GM19240 (cell line): ENCODE measurements at regions not wholly inside any gene's neighbourhood (a gene's known extent, or its start where the extent isn't known, plus 50 kb on each side); places are given as distances from the start of the nearest gene placed in this dataset.

Experiments
- DNase-seq: peaks from one replicate; pipeline ENCODE4 v3.0.0; 2011; ENCODE audit warnings: low spot score; ENCODE audit not compliant: insufficient read length

- DNase-seq = no peak
These were observed 134.3 kb downstream of the RDH14 start for GRCh38 chr2:18426174-18426573.

- no peak for DNase-seq
These were observed 135.2 kb downstream of the RDH14 start for GRCh38 chr2:18425210-18425703.

- no peak for DNase-seq
These were observed 136.8 kb downstream of the RDH14 start for GRCh38 chr2:18423636-18424035.

GRCh38 chr2:18422432-18423165 is 137.9 kb downstream of the RDH14 start:
- no peak for DNase-seq

DNA sequence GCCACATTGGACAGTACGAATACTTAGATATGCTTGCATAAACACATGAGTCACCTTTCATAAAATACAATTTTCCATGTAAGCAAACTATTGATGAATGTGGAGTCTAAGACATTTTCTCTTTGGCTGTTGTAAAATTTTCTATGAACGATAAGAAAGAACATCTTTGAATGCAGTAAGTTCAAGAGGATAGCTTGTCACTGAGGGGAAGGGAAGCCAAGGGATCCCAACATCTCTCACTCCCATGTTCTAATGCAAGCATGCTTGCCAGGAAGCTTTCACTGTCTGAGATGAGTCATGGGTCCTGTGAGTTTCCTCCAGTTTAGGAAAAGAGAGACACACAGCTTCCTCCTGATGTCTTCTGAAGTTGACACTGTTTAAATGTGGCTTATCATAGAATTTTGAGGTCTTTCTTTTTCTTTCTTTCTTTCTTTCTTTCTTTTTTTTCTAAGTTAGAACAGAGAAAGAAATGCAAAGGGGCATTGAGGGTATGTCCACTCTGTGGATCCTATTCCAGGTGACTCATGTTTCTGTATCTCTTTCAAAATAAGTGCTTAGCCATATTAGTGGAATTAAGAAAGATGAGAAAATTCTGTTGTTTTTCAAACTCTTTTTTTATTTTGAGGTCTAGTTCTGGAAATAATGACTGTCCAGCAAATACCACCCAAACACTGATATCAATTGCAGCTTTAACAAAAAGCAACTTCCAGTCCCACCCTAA is 146.6 kb downstream of the RDH14 start:
- no peak for DNase-seq

DNA sequence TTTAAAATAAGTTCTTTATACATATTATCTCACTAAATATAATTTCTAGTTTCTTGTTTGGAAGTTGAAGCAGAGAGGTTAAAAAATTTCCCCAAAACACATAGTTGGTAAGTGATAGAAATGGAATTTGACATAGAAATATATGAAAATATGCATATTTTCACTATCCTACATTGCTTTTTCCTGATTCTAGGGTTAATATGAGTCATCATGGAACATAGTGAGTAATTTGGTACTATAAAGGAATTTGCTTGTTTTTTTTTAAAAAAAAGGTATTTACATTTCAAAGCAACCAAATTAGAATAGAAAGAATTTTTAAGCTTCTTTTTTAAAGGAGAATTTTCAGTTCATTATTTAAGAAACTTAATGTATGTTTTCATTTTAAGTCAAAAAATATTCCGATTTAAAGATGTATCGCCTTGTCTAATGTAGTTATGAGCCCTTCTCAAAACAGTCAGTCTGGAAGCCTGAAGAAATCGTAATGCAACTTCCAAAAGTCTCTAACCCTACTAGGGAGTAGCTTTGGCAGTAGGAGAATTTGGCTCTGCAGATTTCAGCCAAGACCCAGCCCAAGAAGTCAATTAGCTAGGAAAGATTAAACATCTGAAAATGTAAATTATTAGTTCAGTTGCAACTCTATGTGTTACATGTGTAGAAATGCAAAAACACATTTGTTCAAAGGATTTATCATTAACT is 147.3 kb downstream of the RDH14 start:
- no peak for DNase-seq

DNA sequence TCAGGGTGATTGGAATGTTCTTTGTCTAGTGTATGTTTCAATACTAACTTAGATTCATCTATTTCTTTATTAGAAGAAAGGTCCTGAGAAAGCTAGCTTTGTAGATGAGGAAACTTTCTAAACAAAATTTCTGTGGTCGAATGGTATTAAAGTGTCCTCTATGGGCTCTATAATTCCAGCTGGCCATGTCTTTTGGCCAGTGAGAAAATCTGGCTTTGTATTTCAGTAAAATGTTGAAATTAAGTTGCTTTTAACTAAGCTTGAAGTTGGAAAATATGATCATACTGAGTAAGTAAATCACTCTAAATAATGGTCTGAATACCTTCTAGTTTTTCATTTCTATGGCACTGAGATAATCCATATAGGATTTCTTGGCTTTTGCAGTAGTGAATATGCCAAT is 148.8 kb downstream of the RDH14 start:
- DNase-seq = no peak

DNA sequence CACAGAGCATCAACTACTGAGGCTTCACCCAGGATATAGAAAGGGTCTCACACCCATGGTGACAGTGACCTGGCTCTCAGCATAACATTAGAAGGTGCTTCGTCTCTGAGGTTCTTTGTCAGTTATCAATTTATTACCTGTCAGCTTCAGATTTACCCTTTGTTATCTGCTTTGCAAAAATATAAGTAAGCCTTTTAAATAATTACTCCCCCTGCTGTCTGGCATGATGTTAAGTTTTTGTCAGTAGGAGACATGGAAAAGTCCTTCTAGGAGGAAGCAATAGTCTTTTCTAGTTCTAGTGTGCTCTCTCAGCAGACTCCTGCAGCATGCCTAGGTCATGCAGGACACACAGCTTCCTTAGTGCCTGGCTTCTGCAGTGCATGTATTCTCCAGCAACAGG is 149.9 kb downstream of the RDH14 start:
- DNase-seq = no peak

DNA sequence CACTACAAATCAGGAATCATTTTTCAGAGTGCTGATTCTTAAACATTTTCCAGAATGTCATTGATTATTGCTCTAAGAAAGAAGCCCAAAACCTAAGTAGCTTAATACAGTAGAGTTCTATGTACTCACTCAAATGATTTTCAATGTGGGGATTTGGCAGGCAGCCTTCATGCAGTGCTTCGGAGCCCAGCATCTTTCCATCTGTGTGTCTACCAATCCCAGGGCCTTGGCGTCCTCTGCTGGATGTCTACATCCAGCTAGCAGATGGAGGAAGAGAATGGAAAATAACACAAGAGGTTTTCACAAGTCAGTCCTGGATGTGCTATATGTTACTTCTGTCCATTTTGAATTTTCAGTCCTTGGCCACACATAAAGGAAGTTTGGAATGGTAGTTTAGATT is 151.8 kb downstream of the RDH14 start:
- no peak for DNase-seq

DNA sequence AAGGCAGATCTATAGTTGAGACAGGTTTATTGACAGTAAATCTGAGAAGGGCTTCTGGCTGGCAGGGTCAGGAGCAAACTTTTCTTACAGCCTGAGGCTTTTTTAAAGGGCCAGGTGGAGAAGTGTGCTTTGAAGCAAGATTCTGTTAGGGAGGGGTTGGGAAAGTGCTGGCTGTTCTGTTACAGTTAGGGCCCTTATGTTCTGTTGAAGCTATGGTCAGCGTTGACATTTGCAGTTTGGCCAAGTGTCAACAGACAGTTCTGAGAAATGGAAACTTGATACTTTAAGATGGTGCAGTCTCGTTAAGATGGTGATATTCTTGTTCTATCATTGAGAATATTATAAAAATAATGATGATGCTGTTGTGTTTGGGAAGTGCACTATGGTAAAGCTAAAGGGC is 154.2 kb downstream of the RDH14 start:
- DNase-seq = no peak

GRCh38 chr2:18404708-18405107 is 155.7 kb downstream of the RDH14 start:
- no peak for DNase-seq

DNA sequence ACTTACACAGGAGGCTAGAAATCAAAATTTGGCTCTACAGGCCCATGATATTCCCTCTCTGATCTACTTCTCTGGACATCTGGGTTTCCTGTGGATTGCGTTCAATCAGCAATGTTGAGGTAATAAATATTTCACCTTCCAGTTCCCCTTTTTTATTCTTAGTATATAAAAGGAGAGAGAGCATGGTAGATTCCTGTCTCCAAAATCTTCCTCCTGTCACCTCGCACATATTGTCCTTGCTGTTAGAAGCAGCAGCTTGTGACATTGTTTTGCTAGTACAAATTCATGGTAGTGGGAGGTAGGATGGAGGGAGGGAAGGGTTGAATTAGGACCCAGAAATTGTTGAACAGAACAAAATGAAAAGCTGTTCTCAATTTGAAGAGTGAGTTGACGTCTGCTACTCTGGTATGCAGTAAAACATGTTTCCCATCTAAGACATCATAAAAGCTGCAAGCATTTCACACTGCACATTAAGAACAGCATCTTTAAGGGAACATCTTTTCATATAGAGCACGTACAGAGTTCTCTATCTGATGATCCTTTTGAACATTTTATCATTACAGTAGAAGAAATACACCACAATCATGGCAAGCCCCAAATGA is 156.4 kb downstream of the RDH14 start:
- DNase-seq = no peak

GRCh38 chr2:18402831-18403230 is 157.6 kb downstream of the RDH14 start:
- no peak for DNase-seq

DNA sequence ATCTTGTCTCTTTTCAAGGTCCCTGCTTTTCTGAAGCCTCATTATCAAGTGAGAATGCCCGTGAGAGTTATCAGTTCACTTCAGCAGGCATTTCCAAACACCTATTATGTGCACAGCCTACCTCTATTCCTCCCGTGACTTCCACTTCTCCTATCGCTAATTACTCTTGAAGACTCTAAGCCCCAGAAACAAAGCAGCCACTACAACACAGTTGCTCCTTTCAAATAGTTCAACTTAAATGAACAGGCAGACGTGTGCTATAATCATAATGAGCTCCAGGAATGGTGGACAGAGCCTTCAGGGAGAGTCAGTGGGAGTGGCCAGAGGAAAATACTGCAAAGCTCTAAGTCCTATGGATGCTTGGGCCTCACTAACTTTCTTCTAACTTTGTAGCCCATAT is 159.0 kb downstream of the RDH14 start:
- DNase-seq = no peak

- no peak for DNase-seq
These were observed 160.9 kb downstream of the RDH14 start for GRCh38 chr2:18399601-18400000.

DNA sequence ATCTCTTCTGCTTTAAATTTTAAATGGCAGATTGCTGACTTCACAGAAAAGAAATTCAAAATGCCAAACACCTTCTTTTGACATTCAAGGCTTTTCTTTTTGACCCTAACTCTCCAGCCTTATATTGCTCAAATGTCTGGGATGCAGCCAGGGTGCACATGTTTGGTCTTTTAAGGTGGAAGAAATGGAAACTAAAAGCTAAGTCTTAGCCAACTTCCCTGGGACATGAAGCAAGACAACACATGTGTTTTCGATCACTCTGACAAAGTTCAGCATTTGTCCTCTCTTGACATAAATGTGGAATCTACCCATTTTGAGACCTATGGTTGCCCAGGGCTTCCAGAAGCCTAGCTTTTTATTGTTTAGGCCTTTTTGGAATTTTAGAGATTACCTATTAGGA is 161.6 kb downstream of the RDH14 start:
- DNase-seq = no peak

GRCh38 chr2:18396329-18397010 is 164.0 kb downstream of the RDH14 start:
- no peak for DNase-seq

GRCh38 chr2:18395555-18395954 is 164.9 kb downstream of the RDH14 start:
- DNase-seq = no peak

DNA sequence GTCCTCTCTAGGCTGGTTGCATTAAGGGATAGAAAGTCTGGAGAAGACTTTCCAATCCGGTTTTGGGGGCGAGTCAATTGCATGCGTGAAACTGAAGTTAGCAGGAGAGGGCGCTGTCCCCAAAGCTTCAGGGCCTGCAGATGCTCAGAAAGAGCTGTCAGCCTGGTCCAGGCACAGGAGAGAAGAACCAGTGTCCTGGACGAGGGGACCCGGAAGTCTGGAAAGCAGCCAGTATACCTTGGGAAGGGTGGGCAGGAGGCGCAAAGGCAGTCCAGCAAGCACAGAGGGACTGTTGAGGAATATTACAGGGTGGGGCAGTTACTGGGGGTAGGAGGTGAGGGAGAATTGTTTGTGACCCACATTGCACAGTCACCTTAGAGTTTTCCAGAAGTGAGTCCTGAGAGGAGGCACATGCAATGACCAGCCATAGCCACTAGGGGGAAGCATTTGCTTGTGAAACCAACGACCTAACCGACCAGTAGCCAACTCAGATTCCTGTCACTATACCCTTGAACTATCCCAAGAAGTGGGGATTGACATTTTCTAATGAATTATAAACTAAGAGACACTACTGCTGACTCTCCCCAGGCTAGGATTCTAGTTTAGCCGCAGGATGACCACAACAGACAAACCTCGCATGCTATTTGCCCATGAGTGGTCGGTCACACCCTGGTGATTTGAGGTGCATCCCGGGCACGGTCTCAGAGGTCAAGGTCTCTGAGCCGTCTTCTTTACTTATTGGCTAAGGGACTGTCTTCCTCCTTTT is 172.8 kb downstream of the RDH14 start:
- peak; percentile 19 for DNase-seq

- DNase-seq = no peak
These were observed 176.2 kb downstream of the RDH14 start for GRCh38 chr2:18384242-18384641.

GRCh38 chr2:18381386-18381785 is 179.1 kb downstream of the RDH14 start:
- DNase-seq = no peak
